H9 (cell line): ENCODE measurements at regions not wholly inside any gene's neighbourhood (a gene's known extent, or its start where the extent isn't known, plus 50 kb on each side); places are given as distances from the start of the nearest gene placed in this dataset.

Experiments
- DNase-seq: peaks from one replicate; pipeline ENCODE4 v3.0.0-alpha.2; 2017
- H2AFZ ChIP-seq: one replicate; pipeline ENCODE4 v1.6.1; 2013; ENCODE audit warnings: mild to moderate bottlenecking, low read length, control low read depth, moderate library complexity
- H2AK5ac ChIP-seq: 2 replicates; pipeline ENCODE4 v1.6.1; 2013; ENCODE audit warnings: low read length, control low read depth, mixed read lengths; ENCODE audit not compliant: insufficient read length
- H2BK120ac ChIP-seq: one replicate; pipeline ENCODE4 v1.6.1; 2013; ENCODE audit warnings: low read depth, mild to moderate bottlenecking, low read length, control low read depth, inconsistent platforms; ENCODE audit not compliant: poor library complexity, severe bottlenecking
- H2BK12ac ChIP-seq: 2 replicates; pipeline ENCODE4 v1.6.1; 2013; ENCODE audit warnings: low read length, control low read depth, mixed read lengths, low read depth; ENCODE audit not compliant: insufficient read length
- H2BK15ac ChIP-seq: 2 replicates; pipeline ENCODE4 v1.6.1; 2013; ENCODE audit warnings: low read depth, low read length, control low read depth
- H2BK20ac ChIP-seq: one replicate; pipeline ENCODE4 v1.6.1; 2013; ENCODE audit warnings: low read depth, mild to moderate bottlenecking, low read length, control low read depth, inconsistent platforms; ENCODE audit not compliant: poor library complexity, severe bottlenecking
- H2BK5ac ChIP-seq: 2 replicates; pipeline ENCODE4 v1.6.1; 2013; ENCODE audit warnings: low read length, control low read depth, mixed read lengths; ENCODE audit not compliant: insufficient read length
- H3K14ac ChIP-seq: 2 replicates; pipeline ENCODE4 v1.6.1; 2013; ENCODE audit warnings: low read length, control low read depth; ENCODE audit not compliant: insufficient read depth
- H3K18ac ChIP-seq: 2 replicates; pipeline ENCODE4 v1.6.1; 2013; ENCODE audit warnings: low read depth, mild to moderate bottlenecking, mixed read lengths, low read length, control low read depth; ENCODE audit not compliant: insufficient read length
- H3K23ac ChIP-seq: 2 replicates; pipeline ENCODE4 v1.6.1; 2013; ENCODE audit warnings: low read length, control low read depth, mixed read lengths, low read depth; ENCODE audit not compliant: insufficient read length
- H3K23me2 ChIP-seq: 2 replicates; pipeline ENCODE4 v1.6.1; 2013; ENCODE audit warnings: low read depth, mild to moderate bottlenecking, mixed read lengths, low read length, control low read depth; ENCODE audit not compliant: insufficient read length, poor library complexity, severe bottlenecking
- H3K27ac ChIP-seq: 2 replicates; pipeline ENCODE4 v1.5.1; 2013; ENCODE audit warnings: low read length, control low read depth, mixed read lengths, low read depth; ENCODE audit not compliant: insufficient read length
- H3K27me3 ChIP-seq: 2 replicates; pipeline ENCODE4 v1.6.1; 2013; ENCODE audit warnings: low read length, control low read depth, inconsistent platforms; ENCODE audit not compliant: insufficient read depth
- H3K4ac ChIP-seq: 2 replicates; pipeline ENCODE4 v1.6.1; 2013; ENCODE audit warnings: low read depth, mild to moderate bottlenecking, control low read depth, inconsistent platforms, low read length, moderate library complexity
- H3K4me1 ChIP-seq: 2 replicates; pipeline ENCODE4 v1.6.1; 2013; ENCODE audit warnings: low read length, control low read depth, inconsistent platforms; ENCODE audit not compliant: insufficient read depth
- H3K4me2 ChIP-seq: 2 replicates; pipeline ENCODE4 v1.6.1; 2013; ENCODE audit warnings: low read length, control low read depth, mixed read lengths; ENCODE audit not compliant: insufficient read length, insufficient read depth
- H3K56ac ChIP-seq: 2 replicates; pipeline ENCODE4 v1.6.1; 2013; ENCODE audit warnings: low read depth, mild to moderate bottlenecking, mixed read lengths, low read length, control low read depth; ENCODE audit not compliant: insufficient read length
- H3K79me1 ChIP-seq: 2 replicates; pipeline ENCODE4 v1.6.1; 2013; ENCODE audit warnings: low read depth, mild to moderate bottlenecking, moderate library complexity, low read length, control low read depth, inconsistent platforms; ENCODE audit not compliant: insufficient read depth, poor library complexity, severe bottlenecking
- H3K79me2 ChIP-seq: 2 replicates; pipeline ENCODE4 v1.6.1; 2013; ENCODE audit warnings: low read length, control low read depth, inconsistent platforms; ENCODE audit not compliant: insufficient read depth
- H3K9ac ChIP-seq: 2 replicates; pipeline ENCODE4 v1.6.1; 2013; ENCODE audit warnings: low read length, control low read depth, mixed read lengths; ENCODE audit not compliant: insufficient read length; ENCODE audit errors: extremely low read depth
- H3K9me3 ChIP-seq: one replicate; pipeline ENCODE4 v1.6.1; 2013; ENCODE audit warnings: low read depth, low read length, inconsistent platforms; ENCODE audit not compliant: control insufficient read depth
- H3T11ph ChIP-seq: one replicate; pipeline ENCODE4 v1.6.1; 2013; ENCODE audit warnings: mild to moderate bottlenecking, low read length, control low read depth, inconsistent platforms
- H4K20me1 ChIP-seq: one replicate; pipeline ENCODE4 v1.6.1; 2013; ENCODE audit not compliant: control insufficient read depth, insufficient read length, insufficient read depth
- H4K5ac ChIP-seq: 2 replicates; pipeline ENCODE4 v1.6.1; 2013; ENCODE audit warnings: low read depth, mild to moderate bottlenecking, mixed read lengths, low read length, control low read depth; ENCODE audit not compliant: insufficient read length
- H4K8ac ChIP-seq: replicated peaks from 2 replicates; pipeline ENCODE4 v1.6.1; 2013; ENCODE audit warnings: low read length, control low read depth, mixed read lengths, low read depth; ENCODE audit not compliant: insufficient read length
- H4K91ac ChIP-seq: 2 replicates; pipeline ENCODE4 v1.6.1; 2013; ENCODE audit warnings: low read depth, mild to moderate bottlenecking, moderate library complexity, mixed read lengths, low read length, control low read depth; ENCODE audit not compliant: insufficient read length
- H3K27ac Mint-ChIP-seq, 3 experiments: 2 replicates in 2 of 3; 3 replicates in 1 of 3; pipeline ENCODE4 v1.8.0; 2020 to 2021; ENCODE audit warnings: mixed read lengths in 3 of 3, mild to moderate bottlenecking in 1 of 3, moderate library complexity in 1 of 3
- H3K27me3 Mint-ChIP-seq: 2 replicates; pipeline ENCODE4 v1.8.0; 2021; ENCODE audit warnings: low read depth, mild to moderate bottlenecking, moderate library complexity, mixed read lengths
- H3K36me3 Mint-ChIP-seq, 3 experiments: 2 replicates in 2 of 3; 3 replicates in 1 of 3; pipeline ENCODE4 v1.8.0; 2020 to 2021; ENCODE audit warnings: low read depth in 3 of 3, mixed read lengths in 3 of 3; ENCODE audit not compliant: insufficient read depth in 1 of 3
- H3K4me1 Mint-ChIP-seq, 2 experiments: 2 replicates each; pipeline ENCODE4 v1.8.0; 2020; ENCODE audit warnings: mixed read lengths in 2 of 2
- H3K4me3 Mint-ChIP-seq, 2 experiments: 2 replicates in 1 of 2; 3 replicates in 1 of 2; pipeline ENCODE4 v1.8.0; 2020 to 2021; ENCODE audit warnings: mild to moderate bottlenecking in 2 of 2, mixed read lengths in 2 of 2, moderate library complexity in 1 of 2
- H3K9me3 Mint-ChIP-seq, 2 experiments: 2 replicates in 1 of 2; 3 replicates in 1 of 2; pipeline ENCODE4 v1.8.0; 2020; ENCODE audit warnings: mild to moderate bottlenecking in 2 of 2, mixed read lengths in 2 of 2, moderate library complexity in 1 of 2
- WGBS: extraction: QIAGEN DNeasy Blood & Tissue Kit; methylation state at CpG from one replicate; pipeline ENCODE4 v1.1.7; 2013; ENCODE audit warnings: missing lambda C conversion rate, low lambda C conversion rate, mixed read lengths; ENCODE audit not compliant: insufficient read length; ENCODE audit errors: extremely low coverage; 5-methylcytosine and 5-hydroxymethylcytosine counted together
- TF ChIP-seq, protein P1 (sequence below): fragments of 200-600 bp; sonication (generic); conservative IDR thresholded peaks from 3 replicates; pipeline ENCODE4 v1.8.0; 2021; ENCODE audit warnings: antibody characterized with exemption, mild to moderate bottlenecking

DNA sequence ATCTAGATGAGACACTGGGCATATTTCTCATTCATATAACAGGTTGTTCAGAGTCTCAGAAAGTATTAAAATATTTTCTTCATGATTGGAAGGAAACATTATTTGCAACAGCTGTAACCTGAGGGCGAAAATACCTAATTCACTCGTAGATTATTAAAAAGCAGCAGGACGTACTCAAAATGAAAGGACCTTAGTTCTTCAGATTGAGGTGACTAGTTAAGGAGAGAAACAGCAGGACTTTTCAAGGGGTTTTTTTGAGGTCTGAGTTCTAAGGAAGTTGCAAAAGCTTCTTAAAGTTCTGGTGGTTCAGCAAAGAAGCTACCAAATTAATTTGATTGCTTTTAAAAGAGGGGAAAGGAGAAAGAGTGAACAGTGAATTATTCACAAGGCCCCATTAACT lies 174.9 kb downstream of the TMEM161B start:
- H4K20me1 ChIP-seq = no peaks in the 10 kb centered on the region
- peaks cover 10% of the 10 kb centered on the region; the same call in 1 of the 2 replicates for H3K4me1 ChIP-seq
- Mint-ChIP-seq H3K36me3 (no peaks in the 10 kb centered on the region), H3K4me3 (no peak overlapping the region), H3K27me3 (no peaks in the 10 kb centered on the region), H3K27ac (no peak overlapping the region), H3K4me1 (peaks cover 21 to 30% of the 10 kb centered on the region in 2 experiments), H3K9me3 (no peaks in the 10 kb centered on the region; a peak in 1 of 5 replicates)
- no peak overlapping the region for H3K9ac ChIP-seq
- H2AK5ac ChIP-seq = no peak overlapping the region
- no peak overlapping the region for H4K5ac ChIP-seq
- H4K8ac ChIP-seq = no peak overlapping the region
- no peaks in the 10 kb centered on the region for H3K79me2 ChIP-seq
- H2AFZ ChIP-seq = no peak overlapping the region
- H3K79me1 ChIP-seq = no peaks in the 10 kb centered on the region
- H2BK12ac ChIP-seq = no peak overlapping the region
- no peak overlapping the region for H3K4ac ChIP-seq
- TF ChIP-seq, protein P1, sequence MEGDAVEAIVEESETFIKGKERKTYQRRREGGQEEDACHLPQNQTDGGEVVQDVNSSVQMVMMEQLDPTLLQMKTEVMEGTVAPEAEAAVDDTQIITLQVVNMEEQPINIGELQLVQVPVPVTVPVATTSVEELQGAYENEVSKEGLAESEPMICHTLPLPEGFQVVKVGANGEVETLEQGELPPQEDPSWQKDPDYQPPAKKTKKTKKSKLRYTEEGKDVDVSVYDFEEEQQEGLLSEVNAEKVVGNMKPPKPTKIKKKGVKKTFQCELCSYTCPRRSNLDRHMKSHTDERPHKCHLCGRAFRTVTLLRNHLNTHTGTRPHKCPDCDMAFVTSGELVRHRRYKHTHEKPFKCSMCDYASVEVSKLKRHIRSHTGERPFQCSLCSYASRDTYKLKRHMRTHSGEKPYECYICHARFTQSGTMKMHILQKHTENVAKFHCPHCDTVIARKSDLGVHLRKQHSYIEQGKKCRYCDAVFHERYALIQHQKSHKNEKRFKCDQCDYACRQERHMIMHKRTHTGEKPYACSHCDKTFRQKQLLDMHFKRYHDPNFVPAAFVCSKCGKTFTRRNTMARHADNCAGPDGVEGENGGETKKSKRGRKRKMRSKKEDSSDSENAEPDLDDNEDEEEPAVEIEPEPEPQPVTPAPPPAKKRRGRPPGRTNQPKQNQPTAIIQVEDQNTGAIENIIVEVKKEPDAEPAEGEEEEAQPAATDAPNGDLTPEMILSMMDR = no peak
- no peaks in the 10 kb centered on the region for H3K9me3 ChIP-seq
- H3K23ac ChIP-seq = no peak overlapping the region
- no peak overlapping the region for H3K14ac ChIP-seq
- H3K27me3 ChIP-seq = no peaks in the 10 kb centered on the region
- H2BK120ac ChIP-seq = no peak overlapping the region
- no CpG with 5 or more reads among the region's 3 CpGs for WGBS
- no peak for DNase-seq
- H2BK15ac ChIP-seq = no peak overlapping the region
- H3T11ph ChIP-seq = no peak overlapping the region
- H4K91ac ChIP-seq = no peak overlapping the region
- H2BK5ac ChIP-seq = no peak overlapping the region
- no peak overlapping the region for H3K4me2 ChIP-seq
- H3K23me2 ChIP-seq = no peaks in the 10 kb centered on the region
- no peak overlapping the region for H2BK20ac ChIP-seq
- H3K56ac ChIP-seq = no peak overlapping the region
- no peak overlapping the region for H3K27ac ChIP-seq
- no peak overlapping the region for H3K18ac ChIP-seq
